ENCODE measurements at regions not wholly inside any gene's neighbourhood (a gene's known extent, or its start where the extent isn't known, plus 50 kb on each side); places are given as distances from the start of the nearest gene placed in this dataset.

DNA sequence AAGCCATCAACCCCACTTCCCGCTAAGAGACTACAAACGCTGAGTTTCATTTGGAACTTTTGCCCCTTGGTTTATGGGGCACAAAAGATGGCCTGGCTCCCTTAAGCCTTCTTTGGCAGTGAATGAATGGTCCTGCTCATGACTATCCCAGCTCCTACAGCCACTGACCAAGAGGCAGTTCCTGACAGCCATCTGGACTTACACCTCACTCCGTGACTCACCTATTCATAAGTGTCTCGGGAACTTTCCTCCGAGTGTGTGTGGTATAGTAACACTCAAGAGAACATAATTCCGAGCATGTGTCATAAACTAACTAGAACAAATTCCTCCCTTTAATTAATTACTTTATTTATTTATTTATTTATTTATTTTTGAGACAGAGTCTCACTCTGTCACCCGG is 51.9 kb upstream of the NUDT4 start:
- TF ChIP-seq, protein P1, sequence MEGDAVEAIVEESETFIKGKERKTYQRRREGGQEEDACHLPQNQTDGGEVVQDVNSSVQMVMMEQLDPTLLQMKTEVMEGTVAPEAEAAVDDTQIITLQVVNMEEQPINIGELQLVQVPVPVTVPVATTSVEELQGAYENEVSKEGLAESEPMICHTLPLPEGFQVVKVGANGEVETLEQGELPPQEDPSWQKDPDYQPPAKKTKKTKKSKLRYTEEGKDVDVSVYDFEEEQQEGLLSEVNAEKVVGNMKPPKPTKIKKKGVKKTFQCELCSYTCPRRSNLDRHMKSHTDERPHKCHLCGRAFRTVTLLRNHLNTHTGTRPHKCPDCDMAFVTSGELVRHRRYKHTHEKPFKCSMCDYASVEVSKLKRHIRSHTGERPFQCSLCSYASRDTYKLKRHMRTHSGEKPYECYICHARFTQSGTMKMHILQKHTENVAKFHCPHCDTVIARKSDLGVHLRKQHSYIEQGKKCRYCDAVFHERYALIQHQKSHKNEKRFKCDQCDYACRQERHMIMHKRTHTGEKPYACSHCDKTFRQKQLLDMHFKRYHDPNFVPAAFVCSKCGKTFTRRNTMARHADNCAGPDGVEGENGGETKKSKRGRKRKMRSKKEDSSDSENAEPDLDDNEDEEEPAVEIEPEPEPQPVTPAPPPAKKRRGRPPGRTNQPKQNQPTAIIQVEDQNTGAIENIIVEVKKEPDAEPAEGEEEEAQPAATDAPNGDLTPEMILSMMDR (IDR thresholded peaks at IDR 0.05; ENCODE audit: insufficient read depth, low read depth, low read length) = no peak
- TF ChIP-seq EZH2 (IDR thresholded peaks at IDR 0.05; ENCODE audit: insufficient read depth, low read length) = no peak

All from astrocyte (in vitro differentiated cells and primary cell).